Neutrophil (primary cell): ENCODE measurements at regions not wholly inside any gene's neighbourhood (a gene's known extent, or its start where the extent isn't known, plus 50 kb on each side); places are given as distances from the start of the nearest gene placed in this dataset.

Source experiments
- H3K27ac ChIP-seq: fragments of 200-600 bp; sonication (generic); 2 replicates; pipeline ENCODE4 v1.5.1; 2016; ENCODE audit warnings: mild to moderate bottlenecking, moderate library complexity
- H3K27me3 ChIP-seq: fragments of 200-600 bp; sonication (generic); 2 replicates; pipeline ENCODE4 v1.6.0; 2016; ENCODE audit warnings: mild to moderate bottlenecking
- H3K36me3 ChIP-seq: fragments of 200-600 bp; sonication (generic); 2 replicates; pipeline ENCODE4 v1.5.1; 2017
- H3K4me1 ChIP-seq, 2 experiments: fragments of 200-600 bp in 1 of 2; sonication (generic) in 1 of 2; 1 replicate in 1 of 2; 2 replicates in 1 of 2; pipeline versions ENCODE4 v1.5.1 to v1.6.1; 2013 to 2016; ENCODE audit warnings: low read depth in 1 of 2, low read length in 1 of 2, mild to moderate bottlenecking in 1 of 2, moderate library complexity in 1 of 2; ENCODE audit not compliant: control insufficient read depth in 1 of 2, insufficient read depth in 1 of 2
- H3K4me3 ChIP-seq, 2 experiments: fragments of 200-600 bp in 1 of 2; sonication (generic) in 1 of 2; 1 replicate in 1 of 2; 2 replicates in 1 of 2; pipeline ENCODE4 v1.5.1; 2013 to 2016; ENCODE audit warnings: low read depth in 1 of 2, low read length in 1 of 2, mild to moderate bottlenecking in 1 of 2, moderate library complexity in 1 of 2
- H3K9me3 ChIP-seq: fragments of 200-600 bp; sonication (generic); 2 replicates; pipeline ENCODE4 v1.5.1; 2016
- TF ChIP-seq, protein P1 (sequence below): fragments of 200-600 bp; sonication (generic); IDR thresholded peaks from 2 replicates; pipeline ENCODE4 v1.5.1; 2016; ENCODE audit warnings: antibody characterized with exemption

- Histone ChIP-seq H3K27me3 (no peaks in the 10 kb centered on the region), H3K4me1 (no peaks in the 10 kb centered on the region), H3K4me3 (no peak overlapping the region), H3K36me3 (no peaks in the 10 kb centered on the region), H3K9me3 (no peaks in the 10 kb centered on the region), H3K27ac (no peak overlapping the region)
- TF ChIP-seq, protein P1, sequence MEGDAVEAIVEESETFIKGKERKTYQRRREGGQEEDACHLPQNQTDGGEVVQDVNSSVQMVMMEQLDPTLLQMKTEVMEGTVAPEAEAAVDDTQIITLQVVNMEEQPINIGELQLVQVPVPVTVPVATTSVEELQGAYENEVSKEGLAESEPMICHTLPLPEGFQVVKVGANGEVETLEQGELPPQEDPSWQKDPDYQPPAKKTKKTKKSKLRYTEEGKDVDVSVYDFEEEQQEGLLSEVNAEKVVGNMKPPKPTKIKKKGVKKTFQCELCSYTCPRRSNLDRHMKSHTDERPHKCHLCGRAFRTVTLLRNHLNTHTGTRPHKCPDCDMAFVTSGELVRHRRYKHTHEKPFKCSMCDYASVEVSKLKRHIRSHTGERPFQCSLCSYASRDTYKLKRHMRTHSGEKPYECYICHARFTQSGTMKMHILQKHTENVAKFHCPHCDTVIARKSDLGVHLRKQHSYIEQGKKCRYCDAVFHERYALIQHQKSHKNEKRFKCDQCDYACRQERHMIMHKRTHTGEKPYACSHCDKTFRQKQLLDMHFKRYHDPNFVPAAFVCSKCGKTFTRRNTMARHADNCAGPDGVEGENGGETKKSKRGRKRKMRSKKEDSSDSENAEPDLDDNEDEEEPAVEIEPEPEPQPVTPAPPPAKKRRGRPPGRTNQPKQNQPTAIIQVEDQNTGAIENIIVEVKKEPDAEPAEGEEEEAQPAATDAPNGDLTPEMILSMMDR, result peak; percentile 66
Observed at GRCh38 chr1:75991497-75992114, 59.4 kb upstream of the ASB17 start.

GRCh38 chr1:75992312-75992711, 60.1 kb upstream of the ASB17 start:
- Histone ChIP-seq H3K36me3 (no peaks in the 10 kb centered on the region), H3K4me3 (no peak overlapping the region), H3K9me3 (no peaks in the 10 kb centered on the region), H3K27me3 (no peaks in the 10 kb centered on the region), H3K27ac (no peak overlapping the region), H3K4me1 (no peaks in the 10 kb centered on the region)
- TF ChIP-seq, protein P1, result no peak

- Histone ChIP-seq H3K36me3 (no peaks in the 10 kb centered on the region), H3K9me3 (no peaks in the 10 kb centered on the region), H3K4me1 (no peaks in the 10 kb centered on the region), H3K27me3 (no peaks in the 10 kb centered on the region), H3K27ac (no peak overlapping the region), H3K4me3 (no peak overlapping the region)
- TF ChIP-seq, protein P1, result no peak
Observed at GRCh38 chr1:75993661-75994060, 61.5 kb upstream of the ASB17 start.

- H3K4me1 ChIP-seq, result no peaks in the 10 kb centered on the region
- no peak overlapping the region for H3K4me3 ChIP-seq
- H3K27ac ChIP-seq, result no peak overlapping the region
- H3K27me3 ChIP-seq, result no peaks in the 10 kb centered on the region
- H3K9me3 ChIP-seq, result no peaks in the 10 kb centered on the region
- TF ChIP-seq, protein P1, result no peak
- no peaks in the 10 kb centered on the region for H3K36me3 ChIP-seq
Observed at GRCh38 chr1:75996196-75996595, 64.0 kb upstream of the ASB17 start.

GRCh38 chr1:75999034-75999433, 66.8 kb upstream of the ASB17 start:
- Histone ChIP-seq H3K36me3 (no peaks in the 10 kb centered on the region), H3K4me1 (no peaks in the 10 kb centered on the region), H3K27me3 (no peaks in the 10 kb centered on the region), H3K9me3 (no peaks in the 10 kb centered on the region), H3K27ac (no peak overlapping the region), H3K4me3 (no peak overlapping the region)
- TF ChIP-seq, protein P1, result no peak
